ENCODE measurements at regions not wholly inside any gene's neighbourhood (a gene's known extent, or its start where the extent isn't known, plus 50 kb on each side); places are given as distances from the start of the nearest gene placed in this dataset.

- DNase-seq (ENCODE audit: low read depth), result peak; percentile 64
Measured at GRCh38 chr5:81856948-81857928, 106.3 kb upstream of the SSBP2 start.

- no peak for DNase-seq (ENCODE audit: low read depth)
Measured at GRCh38 chr5:81855591-81855990, 104.7 kb upstream of the SSBP2 start.

- no peak for DNase-seq (ENCODE audit: low read depth)
Measured at GRCh38 chr5:81854915-81855314, 104.0 kb upstream of the SSBP2 start.

GRCh38 chr5:81854485-81854884 lies 103.6 kb upstream of the SSBP2 start:
- DNase-seq (ENCODE audit: low read depth), result no peak

GRCh38 chr5:81853030-81853357 lies 102.1 kb upstream of the SSBP2 start:
- DNase-seq (ENCODE audit: low read depth), result no peak

GRCh38 chr5:81852291-81853029 lies 101.6 kb upstream of the SSBP2 start:
- peak; percentile 46 for DNase-seq (ENCODE audit: low read depth)

GRCh38 chr5:81851481-81852178 lies 100.7 kb upstream of the SSBP2 start:
- DNase-seq (ENCODE audit: low read depth), result peak; percentile 96

GRCh38 chr5:81850501-81851357 lies 99.8 kb upstream of the SSBP2 start:
- peak; percentile 53 for DNase-seq (ENCODE audit: low read depth)

- no peak for DNase-seq (ENCODE audit: low read depth)
Measured at GRCh38 chr5:81849770-81850367, 99.0 kb upstream of the SSBP2 start.

GRCh38 chr5:81848362-81848880 lies 97.5 kb upstream of the SSBP2 start:
- DNase-seq (ENCODE audit: low read depth), result peak; percentile 26

- DNase-seq (ENCODE audit: low read depth), result no peak
Measured at GRCh38 chr5:81846301-81846700, 95.4 kb upstream of the SSBP2 start.

- no peak for DNase-seq (ENCODE audit: low read depth)
Measured at GRCh38 chr5:81843845-81844244, 92.9 kb upstream of the SSBP2 start.

- no peak for DNase-seq (ENCODE audit: low read depth)
Measured at GRCh38 chr5:81842795-81843398, 92.0 kb upstream of the SSBP2 start.

- DNase-seq (ENCODE audit: low read depth), result no peak
Measured at GRCh38 chr5:81839034-81839433, 88.1 kb upstream of the SSBP2 start.

GRCh38 chr5:81838307-81838906 lies 87.5 kb upstream of the SSBP2 start:
- DNase-seq (ENCODE audit: low read depth), result peak; percentile 45

GRCh38 chr5:81837667-81838306 lies 86.9 kb upstream of the SSBP2 start:
- no peak for DNase-seq (ENCODE audit: low read depth)

- no peak for DNase-seq (ENCODE audit: low read depth)
Measured at GRCh38 chr5:81835814-81836367, 85.0 kb upstream of the SSBP2 start.

GRCh38 chr5:81834021-81834660 lies 83.2 kb upstream of the SSBP2 start:
- DNase-seq (ENCODE audit: low read depth), result no peak

Measured in LHCN-M2 (cell line).